Panc1 (cell line): ENCODE measurements at regions not wholly inside any gene's neighbourhood (a gene's known extent, or its start where the extent isn't known, plus 50 kb on each side); places are given as distances from the start of the nearest gene placed in this dataset.

Experiments used
- POLR2AphosphoS5 ChIP-seq: IDR thresholded peaks from 2 replicates; pipeline ENCODE4 v1.6.1; 2012; ENCODE audit warnings: mild to moderate bottlenecking, low read depth, low read length, moderate library complexity
- SIN3A ChIP-seq: IDR thresholded peaks from 2 replicates; pipeline ENCODE4 v1.6.1; 2012; ENCODE audit warnings: low read depth, mild to moderate bottlenecking, low read length, moderate library complexity, borderline replicate concordance; ENCODE audit not compliant: insufficient read depth
- TF ChIP-seq, protein P1 (sequence below): fragments of 450-650 bp; IDR thresholded peaks from 2 replicates; pipeline ENCODE4 v1.5.1; 2017; ENCODE audit warnings: mild to moderate bottlenecking

DNA sequence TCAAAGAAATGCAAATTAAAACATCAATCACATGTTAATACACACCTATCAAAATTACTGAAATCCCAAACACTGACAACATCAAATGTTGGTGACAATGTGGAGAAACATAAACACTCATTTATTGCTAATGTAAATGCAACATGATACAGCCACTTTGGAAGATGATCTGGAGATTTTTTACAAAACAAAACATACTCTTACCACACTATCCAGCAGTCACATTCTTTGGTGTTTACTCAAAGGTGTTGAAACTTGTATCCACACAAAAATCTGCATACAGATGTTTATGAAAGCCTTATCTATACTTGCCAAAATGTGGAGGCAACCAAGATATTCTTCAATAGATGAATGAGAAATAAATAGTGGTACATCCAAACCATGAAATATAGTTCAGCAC lies 1219.5 kb upstream of the PCDH20 start:
- TF ChIP-seq, protein P1, sequence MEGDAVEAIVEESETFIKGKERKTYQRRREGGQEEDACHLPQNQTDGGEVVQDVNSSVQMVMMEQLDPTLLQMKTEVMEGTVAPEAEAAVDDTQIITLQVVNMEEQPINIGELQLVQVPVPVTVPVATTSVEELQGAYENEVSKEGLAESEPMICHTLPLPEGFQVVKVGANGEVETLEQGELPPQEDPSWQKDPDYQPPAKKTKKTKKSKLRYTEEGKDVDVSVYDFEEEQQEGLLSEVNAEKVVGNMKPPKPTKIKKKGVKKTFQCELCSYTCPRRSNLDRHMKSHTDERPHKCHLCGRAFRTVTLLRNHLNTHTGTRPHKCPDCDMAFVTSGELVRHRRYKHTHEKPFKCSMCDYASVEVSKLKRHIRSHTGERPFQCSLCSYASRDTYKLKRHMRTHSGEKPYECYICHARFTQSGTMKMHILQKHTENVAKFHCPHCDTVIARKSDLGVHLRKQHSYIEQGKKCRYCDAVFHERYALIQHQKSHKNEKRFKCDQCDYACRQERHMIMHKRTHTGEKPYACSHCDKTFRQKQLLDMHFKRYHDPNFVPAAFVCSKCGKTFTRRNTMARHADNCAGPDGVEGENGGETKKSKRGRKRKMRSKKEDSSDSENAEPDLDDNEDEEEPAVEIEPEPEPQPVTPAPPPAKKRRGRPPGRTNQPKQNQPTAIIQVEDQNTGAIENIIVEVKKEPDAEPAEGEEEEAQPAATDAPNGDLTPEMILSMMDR, result no peak
- TF ChIP-seq SIN3A (no peak), POLR2AphosphoS5 (no peak)
